ENCODE measurements at regions not wholly inside any gene's neighbourhood (a gene's known extent, or its start where the extent isn't known, plus 50 kb on each side); places are given as distances from the start of the nearest gene placed in this dataset.

DNA sequence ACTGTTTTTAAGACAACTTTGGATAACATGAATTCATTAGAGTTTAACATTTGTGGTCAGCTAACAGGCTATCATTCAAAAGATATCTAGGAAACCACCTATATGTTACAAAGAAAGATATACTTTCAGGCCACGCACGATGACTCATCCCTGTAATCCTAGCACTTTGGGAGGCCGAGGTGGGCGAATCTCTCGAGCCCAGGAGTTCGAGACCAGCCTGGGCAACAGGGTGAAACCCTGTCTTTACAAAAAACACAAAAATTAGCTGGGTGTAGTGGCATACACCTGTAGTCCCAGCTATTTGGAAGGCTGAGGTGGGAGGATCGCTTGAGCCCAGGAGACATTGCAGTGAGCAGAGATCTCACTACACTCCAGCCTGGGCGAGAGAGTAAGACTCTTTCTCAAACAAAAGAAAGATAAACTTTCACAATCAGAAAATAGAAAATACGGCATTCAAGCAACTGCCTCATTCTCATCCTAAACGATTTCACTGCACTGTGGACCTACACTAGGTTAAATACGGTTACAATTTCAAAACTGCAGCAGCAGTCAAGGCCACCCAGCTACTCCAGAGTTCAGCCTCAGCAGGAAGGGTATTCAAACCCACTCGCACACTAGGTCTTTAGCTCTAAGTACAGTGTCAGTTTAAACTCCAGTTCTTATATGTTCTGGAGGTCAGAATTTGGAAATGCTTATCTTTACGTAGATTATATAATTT lies 250.0 kb upstream of the SLC39A10 start:
- 89% methylated on average over 12 of the region's 13 CpGs for WGBS
- Histone ChIP-seq H3K4me3 (ENCODE audit: low read length) (no peak overlapping the region), H3K9me3 (ENCODE audit: insufficient read depth, low read depth, low read length) (no peaks in the 10 kb centered on the region), H3K27ac (ENCODE audit: low read depth, low read length) (no peak overlapping the region), H3K4me1 (ENCODE audit: insufficient read depth, low read length) (peaks cover 22% of the 10 kb centered on the region), H3K36me3 (ENCODE audit: insufficient read depth, low read length) (no peaks in the 10 kb centered on the region), H3K9ac (ENCODE audit: low read depth, low read length) (no peak overlapping the region), H3K27me3 (ENCODE audit: insufficient read depth, low read length) (no peaks in the 10 kb centered on the region)

DNA sequence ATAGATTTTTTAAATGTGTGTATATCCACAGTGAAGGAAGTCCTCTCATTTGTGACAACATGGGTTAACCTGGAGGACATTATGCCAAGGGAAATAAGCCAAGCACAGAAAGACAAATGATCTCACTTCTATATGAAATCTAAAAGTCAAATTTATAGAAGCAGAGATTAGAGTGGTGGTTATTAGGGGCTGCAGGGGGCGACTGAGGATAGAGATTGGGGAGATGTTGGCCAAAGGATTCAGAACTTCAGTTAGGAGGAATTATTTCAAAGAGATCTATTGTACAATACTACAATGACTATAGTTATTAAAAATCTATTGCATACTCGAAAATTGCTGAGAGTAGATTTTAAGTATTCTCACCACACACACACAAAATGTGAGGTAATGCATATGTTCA lies 252.4 kb upstream of the SLC39A10 start:
- WGBS, result 78% methylated on average over 1 of the region's 2 CpGs

DNA sequence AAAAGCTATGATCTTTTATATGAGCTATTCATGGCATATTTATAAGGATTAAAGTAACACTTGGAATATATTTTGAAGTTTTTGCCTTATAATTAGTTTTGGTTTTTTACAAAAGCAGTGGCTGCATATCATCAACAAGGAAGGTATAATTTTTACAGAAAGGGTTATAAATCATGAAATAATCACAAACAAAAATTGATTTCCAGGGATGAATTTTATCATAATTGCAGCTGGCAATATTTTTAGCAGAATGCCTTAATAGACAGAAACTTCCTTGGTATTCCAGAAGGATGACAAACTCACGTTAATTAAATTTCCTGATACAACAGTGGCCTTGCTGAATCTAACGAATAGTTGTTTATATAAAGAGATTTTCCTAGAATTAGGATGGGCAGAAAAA lies 260.5 kb upstream of the SLC39A10 start:
- Histone ChIP-seq H3K9ac (ENCODE audit: low read depth, low read length) (no peak overlapping the region), H3K36me3 (ENCODE audit: insufficient read depth, low read length) (no peaks in the 10 kb centered on the region), H3K4me1 (ENCODE audit: insufficient read depth, low read length) (no peaks in the 10 kb centered on the region), H3K27ac (ENCODE audit: low read depth, low read length) (no peak overlapping the region), H3K4me3 (ENCODE audit: low read length) (no peak overlapping the region), H3K27me3 (ENCODE audit: insufficient read depth, low read length) (no peaks in the 10 kb centered on the region), H3K9me3 (ENCODE audit: insufficient read depth, low read depth, low read length) (no peaks in the 10 kb centered on the region)
- 83% methylated on average over 1 of the region's 2 CpGs for WGBS

More for the DNA sequence above, 252.4 kb upstream of the SLC39A10 start:
- Histone ChIP-seq H3K36me3 (ENCODE audit: insufficient read depth, low read length) (no peaks in the 10 kb centered on the region), H3K4me3 (ENCODE audit: low read length) (no peak overlapping the region), H3K9ac (ENCODE audit: low read depth, low read length) (no peak overlapping the region), H3K9me3 (ENCODE audit: insufficient read depth, low read depth, low read length) (no peaks in the 10 kb centered on the region), H3K4me1 (ENCODE audit: insufficient read depth, low read length) (peaks cover 13% of the 10 kb centered on the region; the same call in 1 of the 2 replicates), H3K27ac (ENCODE audit: low read depth, low read length) (no peak overlapping the region), H3K27me3 (ENCODE audit: insufficient read depth, low read length) (no peaks in the 10 kb centered on the region)

DNA sequence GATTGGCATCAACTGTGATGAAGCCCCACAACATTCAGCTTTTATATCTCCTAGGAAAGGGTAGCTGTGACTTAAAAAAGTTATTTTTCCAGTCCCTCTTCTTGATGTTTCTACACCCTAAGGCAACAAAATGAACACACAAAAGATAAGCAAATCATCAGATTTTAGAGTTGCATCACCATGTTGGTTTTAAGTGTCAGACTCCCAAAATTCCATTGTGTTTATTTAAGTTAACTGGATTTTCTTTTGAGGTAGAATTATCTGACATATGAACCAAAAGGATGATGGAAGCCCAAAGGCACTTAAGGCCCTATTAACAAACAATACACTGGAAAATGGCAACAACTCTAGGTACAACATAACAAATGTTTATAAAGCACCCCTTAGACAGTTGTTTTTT lies 261.7 kb upstream of the SLC39A10 start:
- Histone ChIP-seq H3K36me3 (ENCODE audit: insufficient read depth, low read length) (no peaks in the 10 kb centered on the region), H3K27ac (ENCODE audit: low read depth, low read length) (no peak overlapping the region), H3K9me3 (ENCODE audit: insufficient read depth, low read depth, low read length) (no peaks in the 10 kb centered on the region), H3K27me3 (ENCODE audit: insufficient read depth, low read length) (no peaks in the 10 kb centered on the region), H3K9ac (ENCODE audit: low read depth, low read length) (no peak overlapping the region), H3K4me3 (ENCODE audit: low read length) (no peak overlapping the region), H3K4me1 (ENCODE audit: insufficient read depth, low read length) (no peaks in the 10 kb centered on the region)

DNA sequence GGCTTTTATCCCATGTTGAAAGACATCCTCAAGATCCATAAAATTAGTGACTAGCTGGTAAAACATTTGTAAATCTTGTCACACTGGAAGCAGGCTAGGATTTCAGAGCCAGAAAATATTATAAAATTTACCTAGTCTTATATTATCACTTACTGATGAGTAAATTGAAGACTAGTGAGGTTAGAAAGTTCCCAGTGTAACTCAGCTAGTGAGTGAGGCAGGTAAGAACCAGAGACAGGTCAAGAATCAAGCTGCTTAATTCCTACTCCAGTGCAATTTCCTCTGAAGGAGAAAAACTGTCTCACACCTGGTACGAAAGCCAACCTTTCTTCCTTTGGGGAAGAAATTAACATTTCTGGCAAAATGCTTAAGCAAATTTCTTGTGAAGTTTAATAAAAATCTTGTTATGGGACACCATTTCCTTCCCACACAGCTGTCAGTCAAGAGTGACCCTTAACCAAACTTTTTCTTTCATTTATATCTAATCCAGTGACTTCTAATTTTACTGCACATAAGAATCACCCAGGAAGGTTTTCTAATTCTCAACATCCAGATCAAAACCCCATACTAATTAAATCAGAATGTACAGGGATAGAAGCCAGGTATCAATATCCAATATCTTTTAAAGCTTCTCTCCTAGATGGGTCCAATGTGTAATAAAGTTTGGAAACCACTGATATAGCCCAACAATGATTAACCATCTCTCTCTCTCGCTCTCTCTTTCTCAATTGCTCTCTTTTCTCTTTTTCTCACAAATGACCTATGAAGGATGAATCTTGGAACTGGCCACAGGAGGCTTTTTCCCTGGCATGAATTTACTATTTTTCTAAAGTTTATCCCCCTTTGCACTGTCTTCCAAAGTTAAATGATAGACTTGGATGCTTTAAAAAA lies 264.3 kb upstream of the SLC39A10 start:
- Histone ChIP-seq H3K27me3 (ENCODE audit: insufficient read depth, low read length) (no peaks in the 10 kb centered on the region), H3K9me3 (ENCODE audit: insufficient read depth, low read depth, low read length) (no peaks in the 10 kb centered on the region), H3K9ac (ENCODE audit: low read depth, low read length) (no peak overlapping the region), H3K4me3 (ENCODE audit: low read length) (no peak overlapping the region), H3K36me3 (ENCODE audit: insufficient read depth, low read length) (no peaks in the 10 kb centered on the region), H3K4me1 (ENCODE audit: insufficient read depth, low read length) (no peaks in the 10 kb centered on the region), H3K27ac (ENCODE audit: low read depth, low read length) (no peak overlapping the region)
- WGBS, result 100% methylated on average over 1 of the region's 2 CpGs

DNA sequence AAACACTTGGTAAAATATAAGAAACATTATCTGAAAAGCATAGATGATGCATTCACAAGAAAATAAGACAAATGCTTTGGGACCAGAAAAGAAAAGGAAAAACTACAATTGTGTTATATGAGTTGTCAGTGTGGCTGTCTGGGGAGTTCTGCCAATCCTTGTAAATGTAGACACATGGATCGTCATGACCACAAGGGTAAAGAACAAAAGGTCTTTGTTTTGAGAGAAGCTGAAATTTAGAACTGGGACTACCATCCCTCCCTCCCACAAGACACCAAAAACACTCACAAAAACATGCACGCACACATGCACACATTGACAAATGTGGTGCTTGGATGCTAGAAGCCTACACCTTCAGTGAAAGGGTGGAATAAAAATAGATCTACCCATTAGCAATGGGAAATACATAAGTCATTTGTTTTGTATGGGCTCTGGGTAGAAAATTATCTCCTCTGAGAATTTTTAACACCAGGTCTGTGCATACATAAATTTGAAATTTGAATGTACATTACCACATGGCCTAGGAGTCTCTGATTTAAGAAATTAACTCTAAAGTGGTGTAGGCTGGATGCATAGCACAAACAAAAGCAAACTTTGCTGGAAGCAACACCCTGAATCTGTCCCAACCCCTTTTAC lies 266.2 kb upstream of the SLC39A10 start:
- 90% methylated on average over 2 of the region's 2 CpGs for WGBS

DNA sequence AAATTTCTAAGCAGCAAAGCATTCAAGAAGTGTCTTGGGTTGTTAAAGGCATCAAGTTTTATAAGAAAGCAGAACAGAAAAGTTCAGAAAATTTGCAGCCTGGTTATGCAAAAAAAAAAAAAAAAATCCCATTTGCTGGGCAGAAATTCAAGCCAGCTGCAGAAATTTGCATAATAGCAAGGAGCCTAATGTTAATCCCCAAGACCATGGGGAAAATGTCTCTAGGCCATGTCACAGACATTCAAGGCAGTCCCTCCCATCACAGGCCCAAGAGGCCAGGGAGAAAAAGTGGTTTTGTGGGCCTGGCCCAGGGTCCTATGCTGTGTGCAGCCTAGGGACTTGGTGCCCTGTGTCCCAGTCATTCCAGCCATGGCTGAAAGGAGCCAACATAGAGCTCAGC lies 269.0 kb upstream of the SLC39A10 start:
- no peaks in the 10 kb centered on the region for H3K27me3 ChIP-seq (ENCODE audit: insufficient read depth, low read length)
- H3K27ac ChIP-seq (ENCODE audit: low read depth, low read length), result no peak overlapping the region
- H3K9ac ChIP-seq (ENCODE audit: low read depth, low read length), result no peak overlapping the region
- H3K36me3 ChIP-seq (ENCODE audit: insufficient read depth, low read length), result no peaks in the 10 kb centered on the region
- no peaks in the 10 kb centered on the region for H3K9me3 ChIP-seq (ENCODE audit: insufficient read depth, low read depth, low read length)
- no peaks in the 10 kb centered on the region for H3K4me1 ChIP-seq (ENCODE audit: insufficient read depth, low read length)
- H3K4me3 ChIP-seq (ENCODE audit: low read length), result no peak overlapping the region

More for the DNA sequence above, 266.2 kb upstream of the SLC39A10 start:
- H3K4me1 ChIP-seq (ENCODE audit: insufficient read depth, low read length), result no peaks in the 10 kb centered on the region
- H3K27ac ChIP-seq (ENCODE audit: low read depth, low read length), result no peak overlapping the region
- no peaks in the 10 kb centered on the region for H3K9me3 ChIP-seq (ENCODE audit: insufficient read depth, low read depth, low read length)
- H3K9ac ChIP-seq (ENCODE audit: low read depth, low read length), result no peak overlapping the region
- no peak overlapping the region for H3K4me3 ChIP-seq (ENCODE audit: low read length)
- H3K27me3 ChIP-seq (ENCODE audit: insufficient read depth, low read length), result no peaks in the 10 kb centered on the region
- H3K36me3 ChIP-seq (ENCODE audit: insufficient read depth, low read length), result no peaks in the 10 kb centered on the region

DNA sequence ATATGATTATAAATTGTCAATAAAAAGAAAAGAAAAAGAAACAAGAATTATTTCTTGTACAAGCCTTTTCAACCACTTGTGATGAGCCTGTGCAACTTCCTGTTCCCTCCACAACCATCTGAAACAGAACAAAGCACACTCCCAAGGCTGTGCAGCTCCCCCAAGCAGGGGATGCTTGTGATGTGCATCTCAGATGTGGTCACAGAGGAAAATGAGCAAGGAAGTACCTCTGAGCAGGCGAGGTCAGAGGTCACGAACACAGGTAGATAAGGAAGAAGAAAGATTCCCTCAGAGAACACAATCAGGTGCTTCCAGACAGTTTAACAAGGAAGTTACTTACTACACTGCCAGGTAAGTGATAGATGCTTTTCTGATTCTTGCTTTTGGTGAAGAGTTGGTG lies 274.8 kb upstream of the SLC39A10 start:
- no peak overlapping the region for H3K4me3 ChIP-seq (ENCODE audit: low read length)
- 96% methylated on average over 2 of the region's 2 CpGs for WGBS
- no peaks in the 10 kb centered on the region for H3K9me3 ChIP-seq (ENCODE audit: insufficient read depth, low read depth, low read length)
- no peaks in the 10 kb centered on the region for H3K36me3 ChIP-seq (ENCODE audit: insufficient read depth, low read length)
- H3K27me3 ChIP-seq (ENCODE audit: insufficient read depth, low read length), result no peaks in the 10 kb centered on the region
- no peak overlapping the region for H3K27ac ChIP-seq (ENCODE audit: low read depth, low read length)
- H3K9ac ChIP-seq (ENCODE audit: low read depth, low read length), result no peak overlapping the region
- H3K4me1 ChIP-seq (ENCODE audit: insufficient read depth, low read length), result no peaks in the 10 kb centered on the region

DNA sequence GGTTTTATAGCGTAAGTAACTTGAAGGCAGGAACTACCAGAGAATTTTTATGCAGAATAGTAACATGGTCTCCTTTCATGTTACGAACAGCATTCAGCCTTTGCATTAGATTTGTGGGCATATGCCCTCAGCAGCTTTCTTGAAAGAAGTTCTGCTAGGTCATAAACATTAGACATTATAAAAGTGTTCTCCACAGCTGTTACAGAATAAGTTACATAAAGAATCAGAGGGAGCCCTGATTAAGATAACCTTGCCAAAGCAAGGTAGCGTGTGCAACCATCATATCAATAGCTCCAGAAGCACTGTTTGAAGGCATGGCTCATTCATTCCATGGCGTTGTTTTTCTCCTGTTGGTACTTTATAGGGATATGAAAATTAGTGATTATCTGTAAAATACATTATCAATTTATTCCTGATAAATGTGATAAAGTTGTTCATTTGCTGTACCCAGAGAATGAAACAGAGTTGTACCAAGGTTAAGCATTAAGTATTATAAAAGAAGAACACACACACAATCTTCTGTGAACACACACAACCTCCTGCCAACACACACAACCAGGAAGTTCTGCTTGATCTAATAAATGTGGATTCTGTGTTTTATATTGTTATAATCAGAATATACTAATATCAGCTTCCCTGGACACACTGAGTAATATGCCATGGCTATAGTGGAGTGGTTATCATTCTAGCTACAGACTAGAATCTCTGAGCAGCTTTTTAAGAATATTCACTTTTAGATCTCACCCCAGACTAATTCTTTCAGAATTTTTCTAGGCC lies 286.7 kb upstream of the SLC39A10 start:
- H3K27ac ChIP-seq (ENCODE audit: low read depth, low read length), result no peak overlapping the region
- no peaks in the 10 kb centered on the region for H3K4me1 ChIP-seq (ENCODE audit: insufficient read depth, low read length)
- H3K27me3 ChIP-seq (ENCODE audit: insufficient read depth, low read length), result no peaks in the 10 kb centered on the region
- no peaks in the 10 kb centered on the region for H3K36me3 ChIP-seq (ENCODE audit: insufficient read depth, low read length)
- no peak overlapping the region for H3K9ac ChIP-seq (ENCODE audit: low read depth, low read length)
- no peak overlapping the region for H3K4me3 ChIP-seq (ENCODE audit: low read length)
- WGBS, result 91% methylated on average over 4 of the region's 4 CpGs
- H3K9me3 ChIP-seq (ENCODE audit: insufficient read depth, low read depth, low read length), result no peaks in the 10 kb centered on the region

DNA sequence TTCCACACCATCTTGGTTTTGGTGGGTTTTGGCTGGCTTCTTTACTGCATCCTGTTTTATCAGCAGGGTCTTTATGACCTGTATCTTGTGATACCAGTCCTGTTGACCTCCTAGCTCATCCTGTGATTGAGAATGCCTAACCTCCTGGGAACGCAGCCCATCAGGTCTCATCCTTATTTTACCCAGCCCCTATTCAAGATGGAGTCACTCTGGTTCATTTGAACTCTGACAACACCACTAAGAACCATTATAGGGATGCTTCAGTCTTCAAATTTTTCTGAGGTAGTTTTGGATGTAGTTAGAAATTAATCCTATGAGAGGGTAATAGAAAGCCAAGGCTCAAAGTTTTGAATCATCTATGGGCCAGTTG lies 287.8 kb upstream of the SLC39A10 start:
- Histone ChIP-seq H3K36me3 (ENCODE audit: insufficient read depth, low read length) (no peaks in the 10 kb centered on the region), H3K9me3 (ENCODE audit: insufficient read depth, low read depth, low read length) (no peaks in the 10 kb centered on the region), H3K9ac (ENCODE audit: low read depth, low read length) (no peak overlapping the region), H3K4me1 (ENCODE audit: insufficient read depth, low read length) (no peaks in the 10 kb centered on the region), H3K27me3 (ENCODE audit: insufficient read depth, low read length) (no peaks in the 10 kb centered on the region), H3K4me3 (ENCODE audit: low read length) (no peak overlapping the region), H3K27ac (ENCODE audit: low read depth, low read length) (no peak overlapping the region)
- WGBS, result 0% methylated on average over 1 of the region's 1 CpG
